SU-DHL-6 (cell line): ENCODE measurements at regions not wholly inside any gene's neighbourhood (a gene's known extent, or its start where the extent isn't known, plus 50 kb on each side); places are given as distances from the start of the nearest gene placed in this dataset.

Experiments used
- H2AFZ ChIP-seq: fragments of 200-600 bp; sonication (generic); 2 replicates; pipeline ENCODE4 v1.6.1; 2014; ENCODE audit warnings: low read depth, mild to moderate bottlenecking, moderate library complexity, mixed read lengths, antibody characterized with exemption, low read length; ENCODE audit not compliant: severe bottlenecking
- H3F3A ChIP-seq: fragments of 200-600 bp; shearing (Covaris generic); 2 replicates; pipeline ENCODE4 v1.6.0; 2016; ENCODE audit warnings: antibody characterized with exemption, mild to moderate bottlenecking; ENCODE audit not compliant: insufficient read depth
- H3K27ac ChIP-seq: fragments of 200-600 bp; sonication (generic); 2 replicates; pipeline ENCODE4 v1.5.1; 2016; ENCODE audit warnings: low read depth, mild to moderate bottlenecking, low read length, moderate library complexity, mixed read lengths
- H3K27me3 ChIP-seq: fragments of 200-600 bp; sonication (generic), shearing (Covaris generic); 2 replicates; pipeline ENCODE4 v1.6.0; 2014; ENCODE audit warnings: mild to moderate bottlenecking, low read length
- H3K36me3 ChIP-seq: fragments of 200-600 bp; sonication (generic); 2 replicates; pipeline ENCODE4 v1.6.1; 2014; ENCODE audit warnings: mild to moderate bottlenecking, low read length, mixed read lengths
- H3K4me2 ChIP-seq: fragments of 300-600, 200-600 bp; shearing (Covaris generic), sonication (generic); 2 replicates; pipeline ENCODE4 v1.6.0; 2014; ENCODE audit warnings: low read length, low read depth, mild to moderate bottlenecking; ENCODE audit not compliant: poor library complexity, severe bottlenecking
- H3K4me3 ChIP-seq: fragments of 200-600 bp; sonication (generic); 2 replicates; pipeline ENCODE4 v1.5.1; 2014; ENCODE audit warnings: antibody characterized with exemption, low read length, mild to moderate bottlenecking, mixed read lengths; ENCODE audit not compliant: insufficient read depth, poor library complexity, severe bottlenecking
- H3K79me2 ChIP-seq: fragments of 200-600 bp; sonication (generic); 2 replicates; pipeline ENCODE4 v1.6.1; 2014; ENCODE audit warnings: mild to moderate bottlenecking, low read length, moderate library complexity; ENCODE audit not compliant: insufficient read depth
- H3K9ac ChIP-seq: fragments of 200-600 bp; sonication (generic); 2 replicates; pipeline ENCODE4 v1.7.0; 2014; ENCODE audit warnings: mild to moderate bottlenecking, low read length
- H3K9me2 ChIP-seq: fragments of 200-600 bp; sonication (generic); replicated peaks from 2 replicates; pipeline ENCODE4 v1.6.1; 2014; ENCODE audit warnings: low read length; ENCODE audit not compliant: insufficient read depth
- H3K9me3 ChIP-seq: fragments of 200-600 bp; sonication (generic); 2 replicates; pipeline ENCODE4 v1.6.1; 2014; ENCODE audit warnings: low read length, mixed read lengths; ENCODE audit not compliant: insufficient read depth
- H4K20me1 ChIP-seq: fragments of 200-600 bp; sonication (generic); 2 replicates; pipeline ENCODE4 v1.6.1; 2014; ENCODE audit warnings: low read depth, mild to moderate bottlenecking, antibody characterized with exemption, low read length, moderate library complexity, mixed read lengths
- CTCF ChIP-seq: fragments of 200-600 bp; sonication (generic); IDR thresholded peaks from one replicate; pipeline ENCODE4 v1.5.1; 2017; ENCODE audit warnings: antibody characterized with exemption, mild to moderate bottlenecking, low read length, moderate library complexity; ENCODE audit not compliant: insufficient read depth, poor library complexity, severe bottlenecking
- EZH2phosphoT487 ChIP-seq: fragments of 200-600 bp; sonication (generic), shearing (Covaris generic); conservative IDR thresholded peaks from 2 replicates; pipeline ENCODE4 v1.6.1; 2018; ENCODE audit warnings: mild to moderate bottlenecking, antibody characterized with exemption, low read length, moderate library complexity, mixed read lengths

GRCh38 chr3:109943181-109943580 lies 605.8 kb upstream of the DPPA4 start:
- H3K27ac ChIP-seq, result no peak overlapping the region
- no peak overlapping the region for H3K4me3 ChIP-seq
- no peak overlapping the region for H3K4me2 ChIP-seq
- H3K27me3 ChIP-seq, result no peaks in the 10 kb centered on the region
- no peaks in the 10 kb centered on the region for H3K79me2 ChIP-seq
- no peaks in the 10 kb centered on the region for H4K20me1 ChIP-seq
- H3K9ac ChIP-seq, result no peak overlapping the region
- H3K9me2 ChIP-seq, result no peaks in the 10 kb centered on the region
- H3K9me3 ChIP-seq, result no peaks in the 10 kb centered on the region
- TF ChIP-seq EZH2phosphoT487, result no peak
- no peak for TF ChIP-seq CTCF
- H3K36me3 ChIP-seq, result no peaks in the 10 kb centered on the region
- no peaks in the 10 kb centered on the region for H3F3A ChIP-seq
- H2AFZ ChIP-seq, result no peak overlapping the region

- Histone ChIP-seq H3K9me3 (no peaks in the 10 kb centered on the region), H3F3A (no peaks in the 10 kb centered on the region), H3K27me3 (no peaks in the 10 kb centered on the region), H3K4me2 (no peak overlapping the region), H3K9me2 (no peaks in the 10 kb centered on the region), H3K27ac (no peak overlapping the region), H4K20me1 (no peaks in the 10 kb centered on the region), H3K4me3 (no peak overlapping the region), H2AFZ (no peak overlapping the region), H3K36me3 (no peaks in the 10 kb centered on the region), H3K9ac (no peak overlapping the region), H3K79me2 (no peaks in the 10 kb centered on the region)
- no peak for TF ChIP-seq CTCF
- no peak for TF ChIP-seq EZH2phosphoT487
Observed at GRCh38 chr3:109944836-109945235, 607.5 kb upstream of the DPPA4 start.

- Histone ChIP-seq H3F3A (no peaks in the 10 kb centered on the region), H3K9ac (no peak overlapping the region), H3K27ac (no peak overlapping the region), H3K9me3 (no peaks in the 10 kb centered on the region), H4K20me1 (no peaks in the 10 kb centered on the region), H3K27me3 (no peaks in the 10 kb centered on the region), H3K79me2 (no peaks in the 10 kb centered on the region), H3K4me2 (no peak overlapping the region), H3K9me2 (no peaks in the 10 kb centered on the region), H3K4me3 (no peak overlapping the region), H2AFZ (no peak overlapping the region), H3K36me3 (no peaks in the 10 kb centered on the region)
- TF ChIP-seq EZH2phosphoT487, result no peak
- no peak for TF ChIP-seq CTCF
Observed at GRCh38 chr3:109952924-109953323, 615.6 kb upstream of the DPPA4 start.
